ENCODE measurements at regions not wholly inside any gene's neighbourhood (a gene's known extent, or its start where the extent isn't known, plus 50 kb on each side); places are given as distances from the start of the nearest gene placed in this dataset.

- Histone ChIP-seq H3K79me1 (ENCODE audit: low read depth, low read length) (no peaks in the 10 kb centered on the region), H2BK120ac (replicated peaks; ENCODE audit: low read depth, low read length) (no peak overlapping the region), H3K79me2 (ENCODE audit: control insufficient read depth in 1 of 2, insufficient read depth in 2 of 2, low read length in 2 of 2) (no peaks in the 10 kb centered on the region), H3K27ac (ENCODE audit: low read depth, low read length) (no peak overlapping the region), H3K18ac (ENCODE audit: extremely low read depth, low read length) (no peak overlapping the region), H3K9me3 (ENCODE audit: insufficient read depth in 2 of 2, low read depth in 1 of 2, low read length in 1 of 2) (no peaks in the 10 kb centered on the region), H3K4ac (replicated peaks; ENCODE audit: insufficient read length, low read depth, low read length) (no peak overlapping the region), H3K14ac (ENCODE audit: insufficient read length) (no peak overlapping the region), H3K36me3 (ENCODE audit: control insufficient read depth in 2 of 4, insufficient read depth in 4 of 4, low read length in 3 of 4) (no peaks in the 10 kb centered on the region), H3K27me3 (replicated peaks in 1 of 4; ENCODE audit: control insufficient read depth in 3 of 4, extremely low read depth in 1 of 4, insufficient read depth in 3 of 4, low read length in 3 of 4) (no peaks in the 10 kb centered on the region), H3K23ac (ENCODE audit: insufficient read length) (no peak overlapping the region), H3K4me3 (ENCODE audit: extremely low read depth in 1 of 4, insufficient read depth in 2 of 4, low read depth in 3 of 4, low read length in 4 of 4) (no peak overlapping the region), H2AK5ac (ENCODE audit: low read depth, low read length) (no peak overlapping the region), H3K4me1 (replicated peaks in 1 of 4; ENCODE audit: control insufficient read depth in 3 of 4, insufficient read depth in 4 of 4, low read length in 3 of 4) (peaks cover 0 to 3% (median 3%) of the 10 kb centered on the region in 4 experiments; a peak in 2 of 7 replicates), H4K8ac (ENCODE audit: extremely low read depth, insufficient read depth, low read length) (no peak overlapping the region), H2BK5ac (ENCODE audit: low read depth, low read length) (no peak overlapping the region), H2AFZ (ENCODE audit: low read length) (no peak overlapping the region), H3K23me2 (ENCODE audit: low read depth, low read length) (no peaks in the 10 kb centered on the region), H3K4me2 (ENCODE audit: insufficient read depth in 1 of 2, low read depth in 2 of 2, low read length in 2 of 2) (no peak overlapping the region), H4K20me1 (replicated peaks in 1 of 2; ENCODE audit: control insufficient read depth in 1 of 2, insufficient read depth in 2 of 2, low read length in 2 of 2) (no peaks in the 10 kb centered on the region), H4K91ac (replicated peaks; ENCODE audit: insufficient read length, low read length) (no peak overlapping the region), H2BK20ac (ENCODE audit: low read length) (no peak overlapping the region), H4K5ac (ENCODE audit: insufficient read length, low read depth, low read length) (no peak overlapping the region), H3K9ac (replicated peaks in 1 of 4; ENCODE audit: extremely low read depth in 1 of 4, low read depth in 3 of 4, low read length in 3 of 4) (no peak overlapping the region), H2BK12ac (ENCODE audit: low read depth, low read length) (no peak overlapping the region), H3K56ac (replicated peaks; ENCODE audit: insufficient read length, low read depth, low read length) (no peak overlapping the region), H2BK15ac (ENCODE audit: low read length) (no peak overlapping the region)
- DNase-seq (ENCODE audit: low read depth in 1 of 2, low spot score in 2 of 2) (no peak), FAIRE-seq (no peak)
- ChIA-PET CTCF (ENCODE audit: partially characterized antibody) (interaction anchor here (0.6 kb wide), 1 partner anchor 96 kb away, joined by 3 read pairs; no protein-coding TSS in a partner anchor), POLR2A (ENCODE audit: partially characterized antibody) (no interaction called here)
- WGBS, 2 experiments (ENCODE audit: extremely low coverage in 1 of 2, insufficient coverage in 1 of 2, insufficient read length in 1 of 2, insufficient replicate concordance in 2 of 2, low coverage in 1 of 2, low lambda C conversion rate in 2 of 2, missing lambda C conversion rate in 1 of 2), result 85% methylated on average over 6 of the region's 6 CpGs; no CpG with 5 or more reads in 1 of the 2 experiments
- TF ChIP-seq SRF (IDR thresholded peaks at IDR 0.05; ENCODE audit: low read depth, low read length) (no peak), KDM4A (IDR thresholded peaks at IDR 0.05; ENCODE audit: low read depth, low read length, severe bottlenecking) (no peak)
These were observed 347.9 kb downstream of the DCHS2 start for GRCh38 chr4:154143720-154144119.

Measured in H1 (cell line).